Prostate gland (tissue), 2 donors: ENCODE measurements at regions not wholly inside any gene's neighbourhood (a gene's known extent, or its start where the extent isn't known, plus 50 kb on each side); places are given as distances from the start of the nearest gene placed in this dataset.

Experiments used
- POLR2A ChIP-seq: fragments of 450-650 bp; IDR thresholded peaks from one replicate; pipeline ENCODE4 v1.6.1; 2016; ENCODE audit warnings: antibody characterized with exemption, mild to moderate bottlenecking
- TF ChIP-seq, protein P1 (sequence below), 4 experiments: fragments of 200-600 bp in 2 of 4; fragments of 450-650 bp in 2 of 4; sonication (generic) in 2 of 4; IDR thresholded peaks; 1 replicate in 3 of 4; 2 replicates in 1 of 4; pipeline ENCODE4 v1.5.1; 2016 to 2019; ENCODE audit warnings: antibody characterized with exemption in 4 of 4, mild to moderate bottlenecking in 2 of 4, moderate library complexity in 2 of 4

DNA sequence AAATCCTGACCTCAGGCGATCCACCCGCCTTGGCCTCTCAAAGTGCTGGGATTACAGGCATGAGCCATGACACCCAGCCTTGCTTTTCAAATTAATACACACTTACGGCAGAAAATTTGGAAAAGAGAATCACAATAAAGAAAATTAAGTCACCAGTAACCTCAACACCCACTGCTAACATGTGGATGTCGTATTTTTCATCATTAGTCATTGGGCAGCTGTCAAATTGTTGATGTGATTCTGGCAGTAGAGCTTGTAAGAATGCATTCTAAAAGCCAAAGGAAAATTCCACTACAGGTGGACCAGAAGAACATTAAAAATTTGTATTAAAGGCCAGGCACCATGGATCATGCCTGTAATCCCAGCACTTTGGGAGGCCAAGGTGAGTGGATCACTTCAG is 237.3 kb upstream of the TUT7 start:
- TF ChIP-seq, protein P1, sequence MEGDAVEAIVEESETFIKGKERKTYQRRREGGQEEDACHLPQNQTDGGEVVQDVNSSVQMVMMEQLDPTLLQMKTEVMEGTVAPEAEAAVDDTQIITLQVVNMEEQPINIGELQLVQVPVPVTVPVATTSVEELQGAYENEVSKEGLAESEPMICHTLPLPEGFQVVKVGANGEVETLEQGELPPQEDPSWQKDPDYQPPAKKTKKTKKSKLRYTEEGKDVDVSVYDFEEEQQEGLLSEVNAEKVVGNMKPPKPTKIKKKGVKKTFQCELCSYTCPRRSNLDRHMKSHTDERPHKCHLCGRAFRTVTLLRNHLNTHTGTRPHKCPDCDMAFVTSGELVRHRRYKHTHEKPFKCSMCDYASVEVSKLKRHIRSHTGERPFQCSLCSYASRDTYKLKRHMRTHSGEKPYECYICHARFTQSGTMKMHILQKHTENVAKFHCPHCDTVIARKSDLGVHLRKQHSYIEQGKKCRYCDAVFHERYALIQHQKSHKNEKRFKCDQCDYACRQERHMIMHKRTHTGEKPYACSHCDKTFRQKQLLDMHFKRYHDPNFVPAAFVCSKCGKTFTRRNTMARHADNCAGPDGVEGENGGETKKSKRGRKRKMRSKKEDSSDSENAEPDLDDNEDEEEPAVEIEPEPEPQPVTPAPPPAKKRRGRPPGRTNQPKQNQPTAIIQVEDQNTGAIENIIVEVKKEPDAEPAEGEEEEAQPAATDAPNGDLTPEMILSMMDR (IDR thresholded peaks at IDR 0.05): no peak
- no peak for TF ChIP-seq POLR2A
